NCI-H128 (cell line): ENCODE measurements at regions not wholly inside any gene's neighbourhood (a gene's known extent, or its start where the extent isn't known, plus 50 kb on each side); places are given as distances from the start of the nearest gene placed in this dataset.

Experiments used
- DNase-seq: peaks from one replicate; lab custom pipeline; 2025; ENCODE audit not compliant: unreplicated experiment; lab: John Stamatoyannopoulos, UW

DNA sequence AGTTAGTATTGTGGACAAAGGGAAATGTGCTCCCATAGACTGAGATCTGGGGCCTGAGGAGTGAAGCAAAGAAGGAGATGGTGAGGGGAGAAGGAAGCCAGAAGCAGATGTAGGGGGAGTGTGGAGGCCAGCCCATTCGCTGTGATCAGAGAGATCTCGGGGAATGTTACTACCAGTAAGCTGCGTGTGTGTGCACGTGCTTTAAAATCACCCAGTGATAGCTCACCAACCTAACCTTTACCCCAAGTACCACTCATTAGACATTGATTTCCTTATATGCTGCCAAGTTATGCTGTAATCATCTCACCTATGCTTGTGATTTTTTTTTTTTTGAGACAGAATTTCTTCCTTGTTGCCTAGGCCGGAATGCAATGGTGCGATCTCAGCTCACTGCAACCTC, 659.1 kb downstream of the IRX1 start:
- no peak for DNase-seq

DNA sequence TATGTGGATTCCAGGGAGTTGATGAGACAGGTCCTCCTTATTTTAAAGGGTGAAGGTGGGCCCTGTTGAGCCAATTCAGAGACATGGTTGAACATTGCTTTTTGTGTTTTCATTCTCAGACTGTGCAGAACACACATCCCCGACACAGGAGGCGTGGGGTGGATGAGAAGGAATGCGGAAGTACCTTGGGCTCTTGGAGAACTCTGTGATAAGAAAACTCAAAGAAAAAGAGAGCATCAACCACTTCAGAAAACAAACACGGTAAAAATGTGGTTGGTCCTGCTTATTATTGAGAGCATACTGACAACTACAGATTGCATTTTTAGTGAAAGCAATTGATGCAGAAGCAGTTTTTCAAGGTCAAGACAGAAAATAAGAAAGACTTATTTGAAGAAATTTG, 659.8 kb downstream of the IRX1 start:
- DNase-seq: no peak

DNA sequence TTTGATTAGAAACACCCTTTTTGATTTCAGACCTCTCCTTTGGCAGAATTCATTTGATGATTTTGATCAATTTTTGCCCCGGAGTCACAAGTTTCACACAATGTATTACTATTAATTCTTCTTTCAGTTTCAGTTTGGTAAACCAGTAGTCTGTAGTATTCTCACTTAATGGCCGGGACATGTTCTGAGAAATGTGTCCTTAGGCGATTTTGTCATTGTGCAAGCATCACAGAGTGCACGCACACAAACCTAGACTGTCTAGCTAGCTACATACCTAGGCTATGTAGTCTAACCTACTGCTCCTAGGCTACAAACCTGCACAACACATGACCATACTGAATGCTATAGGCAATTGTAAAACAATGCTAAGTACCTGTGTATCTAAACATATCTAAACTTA, 662.5 kb downstream of the IRX1 start:
- no peak for DNase-seq

DNA sequence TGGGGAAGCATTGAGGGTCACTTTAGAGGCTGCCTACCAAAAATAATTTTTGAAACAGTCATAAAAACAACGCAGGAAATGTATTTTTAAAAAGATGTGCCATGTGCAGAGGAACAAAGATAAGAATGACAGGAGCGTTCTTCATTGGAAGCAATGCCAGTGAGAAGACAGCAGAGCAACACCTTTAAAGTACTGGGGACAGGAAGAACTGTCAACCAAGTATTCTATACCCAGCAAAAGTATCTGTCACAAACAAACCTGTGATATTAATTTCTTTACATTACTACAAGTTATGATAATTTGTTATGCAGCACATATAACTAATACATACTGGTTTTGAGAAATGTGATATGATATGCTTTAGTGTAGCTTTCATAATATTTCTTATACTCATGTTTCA, 675.6 kb downstream of the IRX1 start:
- DNase-seq: no peak

DNA sequence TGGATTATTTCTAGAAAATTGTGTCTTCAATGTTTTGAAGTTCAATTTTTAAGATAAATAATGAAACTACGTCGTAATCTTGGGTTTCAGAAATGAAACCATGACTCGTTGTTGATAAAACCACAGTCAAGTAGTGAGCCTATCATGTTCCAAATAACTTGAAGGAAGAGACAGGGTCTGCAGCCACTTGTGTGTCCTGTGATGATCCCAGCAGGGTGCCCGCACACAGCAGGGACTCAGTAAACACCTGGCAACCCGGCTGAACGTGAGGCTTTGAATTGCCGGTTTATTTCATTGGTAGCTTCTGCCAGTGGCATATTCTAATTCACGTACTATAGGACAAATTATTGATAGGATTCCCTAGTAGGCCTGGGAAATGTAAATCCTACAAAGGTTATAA, 679.6 kb downstream of the IRX1 start:
- DNase-seq: no peak

DNA sequence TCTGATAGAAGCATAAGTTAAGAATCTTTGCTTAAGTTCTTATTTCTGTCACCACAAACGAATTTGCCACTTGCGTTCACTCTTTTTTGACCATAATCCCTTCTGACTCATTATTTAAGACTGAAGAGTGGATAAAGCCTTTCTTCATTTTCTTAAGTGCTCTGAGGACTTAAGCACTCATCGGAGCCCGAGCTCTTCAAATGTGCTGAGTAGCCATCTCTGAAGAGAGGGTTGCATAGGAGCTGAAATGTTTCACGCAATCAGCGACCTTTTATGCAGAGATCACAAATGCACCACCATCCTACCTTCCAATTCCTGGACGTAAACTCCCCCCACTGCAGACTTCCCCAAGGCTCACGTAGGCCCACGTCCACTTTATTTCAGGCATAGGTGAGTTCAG, 699.2 kb downstream of the IRX1 start:
- no peak for DNase-seq

DNA sequence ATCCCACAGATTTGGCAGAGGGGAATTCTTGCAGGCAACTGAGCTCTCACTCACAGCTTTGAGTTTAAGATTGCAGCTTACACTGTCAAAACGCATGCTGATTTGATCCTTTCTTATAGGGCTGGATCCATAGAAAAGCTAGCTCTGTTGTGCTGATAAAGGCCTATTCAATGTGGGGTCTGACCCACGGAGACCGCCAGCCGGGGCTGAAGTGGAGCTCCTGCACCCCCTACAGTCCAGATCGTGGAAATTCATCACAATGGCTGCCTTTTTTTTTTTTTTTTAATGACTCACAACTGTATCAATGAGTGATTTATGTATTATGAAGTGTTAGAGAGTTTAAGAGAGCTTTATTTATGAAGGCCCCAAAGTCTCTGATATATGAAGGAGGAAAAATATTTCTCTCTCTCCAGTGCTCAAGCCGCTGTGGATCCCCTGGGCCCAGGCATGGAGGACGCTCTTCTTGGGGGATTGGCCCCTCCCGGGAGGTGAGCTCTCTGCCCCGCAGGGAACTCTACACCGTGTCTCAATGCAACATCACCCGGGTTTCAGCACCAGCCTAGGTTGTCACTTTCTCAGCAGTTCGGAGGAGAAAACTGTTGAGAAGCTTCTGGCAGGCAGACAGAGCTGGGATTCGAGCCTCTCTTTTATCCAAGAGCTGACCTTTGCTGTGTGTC, 700.2 kb downstream of the IRX1 start:
- no peak for DNase-seq

DNA sequence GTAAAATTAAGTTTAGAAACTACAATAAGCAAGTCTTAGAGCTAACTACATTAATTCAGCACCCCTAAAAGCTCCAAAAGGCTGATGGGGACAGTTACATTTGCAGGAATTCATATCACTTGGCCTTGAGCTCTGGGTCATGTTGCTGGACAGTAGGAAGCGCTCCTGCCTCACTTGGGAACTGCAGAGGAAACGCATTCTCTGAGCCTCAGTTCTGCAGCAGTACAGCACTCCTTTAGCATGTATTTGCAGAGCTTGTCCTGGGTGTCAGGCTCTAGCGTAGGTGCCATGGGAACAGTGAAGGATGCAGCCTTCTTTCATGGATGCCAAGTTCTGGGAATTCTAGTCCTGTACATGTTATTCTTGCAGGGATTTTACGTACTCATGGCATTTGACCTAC, 710.4 kb downstream of the IRX1 start:
- no peak for DNase-seq

DNA sequence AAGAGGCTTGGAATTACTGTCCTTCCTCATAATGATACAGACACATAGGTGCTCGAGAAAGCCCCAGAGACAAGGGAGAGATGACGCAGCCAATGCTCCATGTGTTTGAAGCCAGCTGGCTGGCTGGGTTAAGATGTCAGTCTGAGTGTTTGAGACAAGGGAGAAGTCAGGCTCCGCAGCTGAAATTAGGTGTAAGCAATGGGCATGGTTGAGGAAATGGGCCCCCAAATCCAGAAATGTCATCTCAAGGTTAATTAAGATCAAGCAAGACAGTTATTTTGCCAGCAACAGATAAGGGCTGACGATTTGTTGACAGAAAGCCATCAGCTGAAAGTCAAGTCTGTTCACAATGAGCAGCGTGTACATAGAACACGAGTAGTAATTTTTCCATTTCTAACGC, 713.4 kb downstream of the IRX1 start:
- no peak for DNase-seq

DNA sequence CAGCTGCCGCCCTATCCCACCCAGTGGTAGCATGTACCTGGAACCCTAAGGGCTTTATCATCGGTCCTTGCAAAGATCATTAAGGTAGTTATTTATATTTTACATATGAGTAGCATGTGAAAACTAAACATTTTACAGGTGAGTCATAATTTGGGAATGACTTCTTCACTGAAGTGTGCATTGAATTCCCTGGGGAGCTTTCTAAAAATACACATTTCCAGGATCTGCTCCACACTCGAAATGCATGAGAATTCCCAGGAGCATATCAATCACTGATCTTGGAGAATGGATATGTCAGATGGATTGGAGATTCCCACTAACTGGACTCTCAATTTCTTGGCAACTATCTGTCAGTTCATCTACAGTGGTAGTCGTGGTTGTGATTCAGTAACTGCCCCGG, 717.5 kb downstream of the IRX1 start:
- no peak for DNase-seq

DNA sequence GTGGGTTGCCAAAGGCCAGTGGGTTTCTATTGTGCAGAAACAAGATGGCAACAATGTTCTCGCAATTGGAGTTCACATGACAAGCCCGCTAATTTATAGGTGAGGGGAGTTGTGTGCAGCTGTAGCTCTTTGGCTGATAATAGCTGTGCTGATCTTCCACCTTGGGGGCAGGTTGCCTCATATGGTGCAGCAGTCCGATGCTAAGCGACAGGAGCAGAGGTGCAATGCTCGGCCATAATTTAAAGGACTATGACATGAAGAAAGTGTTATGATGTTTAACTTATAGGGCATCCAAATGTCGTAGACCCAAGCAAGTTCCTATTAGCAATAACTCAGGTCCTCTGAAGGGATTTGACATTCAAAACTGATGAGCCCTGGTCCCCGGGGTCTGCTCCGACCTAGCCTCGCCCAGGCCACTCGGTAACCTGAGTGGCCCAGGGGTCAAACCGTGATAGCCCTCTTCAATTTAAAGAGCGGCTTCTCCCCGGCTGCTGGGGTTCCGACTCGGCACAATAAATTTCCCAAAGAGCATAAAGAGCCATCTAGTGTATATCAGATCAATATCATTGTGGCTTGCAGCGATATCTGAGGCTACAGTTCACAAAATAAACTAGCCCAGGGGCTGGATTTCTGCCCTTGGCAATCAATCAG, 724.0 kb downstream of the IRX1 start:
- no peak for DNase-seq

DNA sequence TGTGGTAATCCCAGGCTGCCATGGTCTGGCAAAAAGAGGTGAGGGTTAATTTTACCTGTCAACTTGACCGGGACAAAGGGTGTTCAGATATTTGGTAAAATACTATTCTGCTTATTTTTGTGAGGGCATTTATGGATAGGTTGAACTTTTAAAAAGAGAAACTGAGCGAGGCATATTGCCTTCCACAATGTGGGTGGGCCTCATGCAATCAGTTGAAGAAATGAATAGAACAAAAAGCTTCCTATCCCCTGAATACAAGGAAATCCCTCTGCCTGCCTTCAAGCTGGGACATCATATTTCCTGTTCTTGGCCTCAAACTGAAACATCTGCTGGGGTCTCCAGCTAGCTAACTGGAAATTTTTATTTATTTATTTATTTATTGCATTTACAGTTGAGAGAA, 734.7 kb downstream of the IRX1 start:
- no peak for DNase-seq

DNA sequence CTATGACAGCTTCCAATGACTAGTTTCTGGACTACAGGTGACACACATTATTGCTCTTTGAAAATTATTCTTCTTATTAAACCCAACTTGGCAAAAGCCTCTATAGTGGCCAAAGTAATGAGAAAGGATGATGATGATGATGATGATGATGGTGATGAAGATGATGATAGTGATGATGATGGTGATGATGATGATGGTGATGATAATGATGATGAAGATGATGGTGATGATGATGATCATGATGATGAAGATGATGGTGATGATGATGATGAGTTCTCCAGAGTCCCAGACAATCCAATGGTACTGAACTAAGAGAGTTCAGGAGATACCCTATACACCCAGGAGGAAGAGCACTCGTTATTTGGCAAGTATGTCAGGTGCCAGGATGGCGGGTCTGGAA, 739.4 kb downstream of the IRX1 start:
- DNase-seq: no peak

DNA sequence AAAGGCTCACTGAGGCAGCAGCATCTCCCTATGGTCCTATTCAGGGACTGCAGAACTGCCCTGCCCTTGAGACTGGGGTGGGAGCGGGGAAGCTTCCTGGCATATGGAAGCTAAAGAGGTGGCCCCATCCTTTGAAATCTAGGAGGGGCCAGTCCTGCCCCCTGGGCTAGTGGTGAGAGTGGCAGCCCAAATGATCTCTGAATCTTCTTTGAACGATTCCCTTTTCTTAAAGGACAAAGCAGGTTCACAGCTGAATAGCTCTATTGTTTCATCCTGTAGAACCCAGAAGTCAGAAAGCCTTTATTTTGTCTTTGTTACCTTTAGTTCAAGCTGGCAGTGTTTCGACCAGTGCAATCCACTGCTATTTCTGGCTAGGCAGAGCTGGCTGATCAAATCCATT, 741.9 kb downstream of the IRX1 start:
- DNase-seq: no peak

DNA sequence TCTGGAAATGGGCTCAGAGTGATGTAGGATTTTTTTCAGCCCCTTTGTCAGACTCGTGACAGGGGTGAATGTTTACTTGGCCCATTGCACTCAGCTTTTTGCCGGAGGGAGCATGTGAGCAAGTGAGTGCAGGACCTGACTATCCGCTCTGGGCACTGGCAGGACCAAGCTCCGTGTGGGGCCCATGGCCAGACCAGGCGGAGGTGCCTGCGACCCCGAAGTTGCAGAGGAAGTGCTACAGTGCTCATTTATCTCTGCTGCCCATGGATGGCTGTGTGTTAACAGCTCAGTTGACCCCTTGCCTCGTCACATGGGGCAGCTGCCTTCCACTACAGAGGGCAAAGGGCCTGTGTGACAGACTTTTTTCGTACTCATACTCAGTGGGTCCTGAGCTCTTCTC, 744.3 kb downstream of the IRX1 start:
- no peak for DNase-seq

DNA sequence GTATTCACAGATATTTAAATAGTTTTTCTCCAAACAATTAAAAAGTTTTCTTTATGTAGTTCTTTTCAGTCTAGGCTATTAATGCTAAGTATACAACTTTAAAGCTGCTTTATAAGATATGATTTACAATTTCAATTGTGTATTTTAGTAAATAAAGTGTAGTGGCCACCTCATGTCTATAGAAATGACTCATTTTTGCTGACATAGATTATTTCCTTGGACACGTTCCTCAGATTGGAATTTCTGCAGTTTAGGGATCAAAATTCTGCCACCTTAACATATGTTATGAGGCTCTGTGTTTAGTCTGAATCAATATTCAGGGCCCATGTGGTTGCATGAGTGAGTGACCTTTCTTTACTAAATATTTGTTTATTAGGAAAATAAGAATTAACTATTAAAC, 750.2 kb downstream of the IRX1 start:
- DNase-seq: no peak

DNA sequence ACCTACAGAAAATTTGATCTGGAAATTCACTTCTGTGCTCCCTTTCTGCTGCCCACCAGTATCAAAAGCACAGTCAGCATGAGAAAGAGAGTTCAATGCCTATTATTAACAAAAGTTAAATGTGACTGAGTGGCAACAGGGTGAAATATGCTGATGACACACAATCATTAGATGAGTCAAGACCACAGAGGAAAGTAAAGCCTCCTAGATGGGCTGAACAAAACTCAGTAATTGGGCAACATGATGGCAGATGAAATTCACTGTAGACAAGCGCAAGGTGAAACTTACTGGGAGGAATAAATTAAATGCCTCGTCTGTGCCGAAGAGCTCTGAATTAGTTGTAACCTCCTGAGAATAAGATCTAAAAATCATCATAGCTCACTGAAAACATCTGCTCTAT, 752.8 kb downstream of the IRX1 start:
- no peak for DNase-seq

DNA sequence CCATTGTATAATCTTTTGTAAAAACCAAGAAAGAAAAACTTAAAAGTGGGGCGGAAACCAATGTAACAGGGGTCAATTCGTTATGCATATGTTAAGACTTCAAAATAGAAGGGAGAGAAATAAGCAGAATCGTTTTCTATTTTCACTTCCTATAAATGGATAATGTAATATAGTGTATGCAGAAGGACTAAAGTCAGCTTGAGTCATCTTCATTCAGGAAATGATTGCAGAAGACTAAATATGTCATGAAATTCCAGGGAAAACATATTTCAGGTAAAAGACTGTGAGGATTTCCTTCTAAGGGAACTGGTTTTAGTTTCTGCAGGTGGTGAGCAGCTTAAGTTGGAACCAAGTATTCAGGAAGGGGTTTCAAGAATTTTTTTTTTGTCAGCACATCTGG, 753.3 kb downstream of the IRX1 start:
- DNase-seq: no peak

DNA sequence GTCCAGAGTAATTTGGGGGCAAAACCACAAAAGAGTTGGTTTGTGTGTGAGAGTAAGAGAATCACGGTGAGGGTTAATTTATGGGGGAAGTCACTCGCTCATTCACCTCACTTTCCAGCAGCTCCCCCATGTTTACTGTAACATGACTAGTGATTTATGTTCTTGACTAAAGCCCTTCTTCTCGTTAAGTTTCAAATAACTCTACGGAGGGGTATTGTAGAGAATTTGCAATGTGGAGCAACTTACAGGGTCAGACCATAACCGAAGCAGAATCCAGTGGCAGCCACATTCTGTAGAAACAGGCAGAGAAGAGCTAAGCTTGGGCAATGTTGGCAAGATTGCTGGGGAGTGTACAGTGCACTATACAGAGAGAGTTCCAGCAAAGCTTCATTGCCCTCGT, 760.6 kb downstream of the IRX1 start:
- no peak for DNase-seq

DNA sequence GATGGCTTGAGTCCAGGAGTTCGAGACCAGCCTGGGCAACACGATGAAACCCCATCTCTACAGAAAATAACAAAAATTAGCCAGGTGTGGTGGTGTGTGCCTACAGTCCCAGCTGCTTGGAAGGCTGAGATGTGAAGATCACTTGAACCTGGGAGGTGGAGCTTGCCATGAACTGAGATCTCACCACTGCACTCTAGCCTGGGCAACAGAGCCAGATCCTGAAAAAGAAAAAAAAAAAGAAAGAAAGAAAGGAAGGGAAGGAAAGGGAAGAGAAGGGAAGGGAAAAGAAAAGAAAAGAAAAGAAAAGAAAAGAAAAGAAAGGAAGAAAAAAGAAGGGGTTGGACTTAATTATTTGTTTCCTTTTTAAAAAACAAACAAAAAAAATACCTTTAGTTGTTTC, 764.2 kb downstream of the IRX1 start:
- DNase-seq: no peak

DNA sequence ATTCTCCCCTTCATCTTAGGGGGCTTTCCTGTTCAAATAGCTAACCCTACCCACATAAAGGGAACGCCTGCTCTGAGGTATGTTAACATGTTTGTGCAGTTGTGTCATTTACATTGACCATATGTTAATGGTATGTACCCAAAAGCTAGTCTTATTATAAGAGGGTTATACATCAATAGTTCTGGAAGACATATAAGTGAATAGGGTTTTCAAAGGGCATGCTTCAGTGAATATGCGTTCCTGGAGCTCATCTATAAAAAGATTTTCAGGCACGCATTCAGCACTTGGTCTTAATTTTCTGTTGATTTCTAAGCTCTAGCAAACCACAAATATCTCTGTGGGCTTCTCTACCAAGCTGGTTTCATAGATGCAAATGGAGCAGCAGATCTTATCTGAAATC, 766.1 kb downstream of the IRX1 start:
- DNase-seq: no peak

DNA sequence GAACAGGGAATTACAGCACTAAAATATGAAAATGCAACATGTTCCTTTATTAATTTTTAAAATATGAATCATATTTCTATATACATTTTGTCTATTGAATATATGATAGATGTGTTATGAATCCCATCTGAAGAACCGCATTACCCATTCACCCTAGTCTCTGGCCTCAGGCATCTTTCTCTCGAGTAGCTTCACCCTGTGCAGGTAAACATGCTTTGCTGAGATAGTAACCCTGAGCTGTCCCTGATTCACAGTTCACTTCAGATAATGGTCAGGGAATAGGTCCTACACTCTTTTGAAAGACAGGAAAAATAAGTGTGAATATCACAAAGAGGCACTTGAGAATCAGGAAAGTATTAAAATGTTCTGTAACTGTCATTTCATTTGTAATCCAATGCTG, 766.8 kb downstream of the IRX1 start:
- no peak for DNase-seq

DNA sequence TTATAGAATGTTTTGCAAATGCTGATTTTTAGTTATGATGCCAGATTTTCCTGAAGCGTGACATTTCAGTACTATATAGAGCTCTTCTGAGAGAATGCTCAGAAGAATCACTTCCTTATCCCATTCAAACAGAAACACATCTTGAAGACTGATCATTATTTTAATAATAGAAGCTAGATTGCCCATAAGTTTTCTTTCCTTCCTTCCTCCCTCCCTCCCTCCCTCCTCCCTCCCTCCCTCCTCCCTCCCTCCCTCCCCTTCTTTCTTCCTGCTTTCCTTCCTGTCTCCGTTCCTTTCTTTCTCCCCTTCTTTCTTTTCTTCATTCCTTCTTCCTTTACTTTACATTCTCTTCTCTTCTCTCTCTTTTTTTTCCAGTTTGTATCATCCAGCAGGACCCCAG, 767.4 kb downstream of the IRX1 start:
- DNase-seq: no peak
